K562 (cell line): ENCODE measurements at regions not wholly inside any gene's neighbourhood (a gene's known extent, or its start where the extent isn't known, plus 50 kb on each side); places are given as distances from the start of the nearest gene placed in this dataset.

Source experiments
- ATAC-seq: fragments of 200-7000 bp; cut with Tn5 transposase; 3 replicates; pipeline ENCODE4 v1.9.1; 2020; ENCODE audit warnings: moderate library complexity
- BruUV-seq: library from RNA; stranded (reverse); fragments of 400-500 nt; replicated peaks from 2 replicates; lab custom pipeline; 2021; lab: Mats Ljungman, UMichigan
- CTCF ChIA-PET: fragments of 300-600 bp; formaldehyde crosslinking; extraction: SDS; loops from one replicate; lab custom pipeline; 2021; ENCODE audit warnings: low intra/inter-chr PET ratio; lab: Yijun Ruan, JAX
- POLR2A ChIA-PET: fragments of 300-600, 350-650 bp; sonication (Branson Sonifier 250); formaldehyde crosslinking; extraction: SDS; loops from one replicate; lab custom pipeline; 2021; ENCODE audit warnings: antibody characterized with exemption, inconsistent platforms; lab: Yijun Ruan, JAX
- DNase-seq, 4 experiments: peaks; one replicate each; pipeline versions ENCODE4 v3.0.0 to v3.0.0-alpha.2; 2011 to 2018; ENCODE audit warnings: low spot score in 3 of 4, mixed read lengths in 3 of 4; ENCODE audit errors: extremely low read depth in 1 of 4
- FAIRE-seq: peaks from 2 replicates; lab custom pipeline; 2011; peaks lifted over from hg19 to GRCh38; lab: Jason Lieb, UNC
- H2AFZ ChIP-seq: 2 replicates; pipeline ENCODE4 v1.6.0; 2011; ENCODE audit warnings: low read depth, low read length, control low read depth, inconsistent platforms
- H3K27ac ChIP-seq: fragments of 200-600 bp; 3 replicates; pipeline ENCODE4 v1.8.0; 2011; ENCODE audit warnings: low read depth, mild to moderate bottlenecking, control low read depth, inconsistent platforms, low read length, moderate library complexity, mixed read lengths; ENCODE audit errors: extremely low read depth
- H3K27me3 ChIP-seq, 2 experiments: fragments of 300-600 bp in 1 of 2; 2 replicates in 1 of 2; 3 replicates in 1 of 2; pipeline versions ENCODE4 v1.6.0 to v1.8.0; 2011; ENCODE audit warnings: inconsistent platforms in 2 of 2, low read length in 2 of 2, mild to moderate bottlenecking in 1 of 2, mixed read lengths in 1 of 2, moderate library complexity in 1 of 2; ENCODE audit not compliant: control insufficient read depth in 2 of 2, insufficient read depth in 2 of 2
- H3K36me3 ChIP-seq: fragments of 300-600 bp; 3 replicates; pipeline ENCODE4 v1.8.0; 2011; ENCODE audit warnings: mild to moderate bottlenecking, low read length, inconsistent platforms; ENCODE audit not compliant: control insufficient read depth, insufficient read depth
- H3K4me1 ChIP-seq, 2 experiments: fragments of 200-600 bp in 1 of 2; replicated peaks in 1 of 2; 2 replicates in 1 of 2; 3 replicates in 1 of 2; pipeline versions ENCODE4 v1.5.1 to v1.8.0; 2011; ENCODE audit warnings: inconsistent platforms in 2 of 2, low read length in 2 of 2, mild to moderate bottlenecking in 1 of 2, mixed read lengths in 1 of 2, moderate library complexity in 1 of 2; ENCODE audit not compliant: control insufficient read depth in 2 of 2, insufficient read depth in 2 of 2
- H3K4me2 ChIP-seq: 2 replicates; pipeline ENCODE4 v1.6.1; 2011; ENCODE audit warnings: low read length, control low read depth, inconsistent platforms, mixed read lengths; ENCODE audit not compliant: insufficient read depth
- H3K4me3 ChIP-seq: fragments of 200-600 bp; sonication (generic), shearing (Covaris generic); 2 replicates; pipeline ENCODE4 v1.5.1; 2016; ENCODE audit warnings: control low read depth, inconsistent platforms
- H3K79me2 ChIP-seq: fragments of 200-600 bp; 3 replicates; pipeline ENCODE4 v1.8.0; 2011; ENCODE audit warnings: low read length, inconsistent platforms; ENCODE audit not compliant: control insufficient read depth, insufficient read depth
- H3K9ac ChIP-seq, 2 experiments: 2 replicates each; pipeline versions ENCODE4 v1.6.0 to v1.6.1; 2011; ENCODE audit warnings: low read depth in 2 of 2, low read length in 2 of 2, control low read depth in 1 of 2, inconsistent platforms in 1 of 2, mild to moderate bottlenecking in 1 of 2, mixed read lengths in 1 of 2; ENCODE audit not compliant: insufficient read depth in 1 of 2
- H3K9me1 ChIP-seq: one replicate; pipeline ENCODE4 v1.6.0; 2011; ENCODE audit warnings: inconsistent platforms, mild to moderate bottlenecking, low read length, moderate library complexity; ENCODE audit not compliant: control insufficient read depth, insufficient read depth
- H3K9me3 ChIP-seq: replicated peaks from 2 replicates; pipeline ENCODE4 v1.5.1; 2011; ENCODE audit warnings: low read depth, low read length, inconsistent platforms; ENCODE audit not compliant: control insufficient read depth, insufficient read depth
- H4K20me1 ChIP-seq: replicated peaks from 2 replicates; pipeline ENCODE4 v1.6.1; 2011; ENCODE audit warnings: low read length, inconsistent platforms, mixed read lengths; ENCODE audit not compliant: control insufficient read depth, insufficient read depth
- ATF3 ChIP-seq, 2 experiments: fragments of 450-650 bp in 1 of 2; sonication (generic) in 1 of 2; formaldehyde crosslinking in 1 of 2; IDR thresholded peaks in 1 of 2; conservative IDR thresholded peaks in 1 of 2; 2 replicates each; pipeline versions ENCODE4 v1.6.1 to v1.8.1; 2016 to 2023; ENCODE audit warnings: mild to moderate bottlenecking in 2 of 2, moderate library complexity in 2 of 2, inconsistent platforms in 1 of 2, missing genetic modification reagents in 1 of 2
- CEBPB ChIP-seq: fragments of 450-650 bp; IDR thresholded peaks from 2 replicates; pipeline ENCODE4 v1.6.1; 2016; ENCODE audit warnings: missing genetic modification characterization, missing compliant biosample characterization
- CREB5 ChIP-seq: fragments of 250-450 bp; sonication (Bioruptor Pico); IDR thresholded peaks from 2 replicates; pipeline ENCODE4 v1.5.0; 2020; ENCODE audit warnings: mild to moderate bottlenecking
- GTF2F1 ChIP-seq: IDR thresholded peaks from 2 replicates; pipeline ENCODE4 v1.6.1; 2011; ENCODE audit warnings: low read depth, low read length, improper control_type of control experiment
- MAZ ChIP-seq, 2 experiments: fragments of 450-650 bp in 1 of 2; sonication (generic) in 1 of 2; formaldehyde crosslinking; IDR thresholded peaks in 1 of 2; conservative IDR thresholded peaks in 1 of 2; 2 replicates each; pipeline versions ENCODE4 v1.4.0 to v1.5.0; 2020; ENCODE audit warnings: mild to moderate bottlenecking in 1 of 2, missing genetic modification reagents in 1 of 2
- MCM3 ChIP-seq: fragments of 450-650 bp; IDR thresholded peaks from 2 replicates; pipeline ENCODE4 v1.6.1; 2016
- MYC ChIP-seq, 2 experiments: fragments of 250-450 bp in 1 of 2; sonication (Bioruptor Pico) in 1 of 2; IDR thresholded peaks; 2 replicates each; pipeline versions ENCODE4 v1.5.1 to v1.6.1; 2012 to 2021; ENCODE audit warnings: low read depth in 2 of 2, borderline replicate concordance in 1 of 2, improper control_type of control experiment in 1 of 2, low read length in 1 of 2, mild to moderate bottlenecking in 1 of 2, moderate library complexity in 1 of 2
- TEAD4 ChIP-seq, 2 experiments: sonication (generic) in 1 of 2; formaldehyde crosslinking in 1 of 2; IDR thresholded peaks; 2 replicates each; pipeline versions ENCODE4 v1.6.1 to v1.8.0; 2012 to 2022; ENCODE audit warnings: borderline replicate concordance in 1 of 2, inconsistent platforms in 1 of 2, low read length in 1 of 2, mild to moderate bottlenecking in 1 of 2, missing genetic modification reagents in 1 of 2
- ZKSCAN3 ChIP-seq: fragments of 250-450 bp; sonication (Bioruptor Pico); IDR thresholded peaks from 2 replicates; pipeline ENCODE4 v1.4.0; 2020
- ZNF165 ChIP-seq: fragments of 250-450 bp; sonication (Bioruptor Pico); IDR thresholded peaks from 2 replicates; pipeline ENCODE4 v1.4.0; 2020; ENCODE audit warnings: borderline replicate concordance
- ZNF217 ChIP-seq: sonication (generic); formaldehyde crosslinking; IDR thresholded peaks from 2 replicates; pipeline ENCODE4 v1.8.0; 2022; ENCODE audit warnings: mild to moderate bottlenecking, missing genetic modification reagents
- WGBS: fragments of 100-300 bp; shearing (Covaris generic); methylation state at CpG from one replicate; pipeline ENCODE4 v1.1.6; 2016; ENCODE audit warnings: low coverage, mixed read lengths; ENCODE audit not compliant: insufficient coverage; ENCODE audit errors: missing lambda C conversion rate; 5-methylcytosine and 5-hydroxymethylcytosine counted together
- in situ Hi-C: fragments of 300-500 bp; cut with MboI; formaldehyde crosslinking; loops from 4 replicates; pipeline ENCODE4 v1.15.0; 2018; ENCODE audit warnings: inconsistent platforms, mixed read lengths
- intact Hi-C: fragments of 100-400 bp; cut with micrococcal nuclease; formaldehyde crosslinking; loops from 2 replicates; pipeline ENCODE4 v1.14.2; 2022

GRCh38 chr3:197376020-197376419 lies 77.6 kb upstream of the DLG1 start:
- Histone ChIP-seq H3K4me3 (no peak overlapping the region), H3K4me1 (peaks cover 6 to 8% of the 10 kb centered on the region in 2 experiments; a peak in 3 of 5 replicates), H3K79me2 (no peaks in the 10 kb centered on the region), H3K9me3 (no peaks in the 10 kb centered on the region), H2AFZ (no peak overlapping the region), H3K27ac (no peak overlapping the region), H3K36me3 (no peaks in the 10 kb centered on the region), H3K9me1 (no peaks in the 10 kb centered on the region), H3K27me3 (peaks cover 52 to 67% of the 10 kb centered on the region in 2 experiments), H4K20me1 (no peaks in the 10 kb centered on the region), H3K9ac (no peak overlapping the region), H3K4me2 (no peak overlapping the region)
- ChIA-PET CTCF (interaction anchor here (0.7 kb wide), 1 partner anchor 22 kb away, joined by 3 read pairs; no protein-coding TSS in a partner anchor), POLR2A (interaction anchor here (0.6 to 0.9 kb wide), 2 partner anchors 11 to 90 kb away, joined by 3 to 4 read pairs; no protein-coding TSS in a partner anchor)
- WGBS, result 9% methylated on average over 4 of the region's 4 CpGs
- in situ Hi-C loops (no loop called here), intact Hi-C loops (loop anchor here (10.0 kb wide), 1 partner anchor 121 kb away; no protein-coding TSS in a partner anchor)
- BruUV-seq, result no TSS peak
- no peak for ATAC-seq
- no peak for FAIRE-seq
- TF ChIP-seq TEAD4 (IDR thresholded peaks at IDR 0.05; ENCODE audit: low read length) (peak; percentile 14; the same call in 1 of the 2 replicates), TEAD4 (CRISPR knock-in tag; IDR thresholded peaks at IDR 0.05; ENCODE audit: borderline replicate concordance) (no peak), ZKSCAN3 (no peak)
- DNase-seq, result no peak

DNA sequence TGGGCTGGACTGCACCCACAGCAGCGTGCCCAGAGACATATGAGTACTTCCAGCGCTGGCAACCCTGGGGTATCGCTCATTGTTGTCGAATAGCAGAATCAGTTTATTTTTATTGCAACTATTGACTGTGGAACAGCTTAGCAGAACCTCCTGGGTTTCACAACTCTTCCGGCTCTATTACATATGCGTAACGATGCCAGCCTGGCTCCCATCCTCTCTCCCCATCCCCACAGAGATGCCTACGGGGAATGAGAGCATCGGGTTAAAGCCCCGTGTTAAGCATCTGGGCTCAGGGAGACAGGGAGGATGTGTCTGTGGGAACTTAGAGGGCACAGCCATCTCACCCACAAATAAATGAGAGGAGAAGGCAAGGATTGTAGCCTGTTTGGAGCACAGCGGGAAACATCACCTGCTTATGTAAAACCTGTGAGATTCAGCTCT lies 76.6 kb upstream of the DLG1 start:
- in situ Hi-C loops, result no loop called here
- FAIRE-seq, result no peak

More for the DNA sequence above, 76.6 kb upstream of the DLG1 start:
- 11% methylated on average over 11 of the region's 11 CpGs for WGBS
- intact Hi-C loops, result loop anchor here (10.0 kb wide), 1 partner anchor 120 kb away; no protein-coding TSS in a partner anchor
- ChIA-PET POLR2A (interaction anchor here (0.7 to 0.9 kb wide), 2 partner anchors 8 to 10 kb away, joined by 3 to 4 read pairs; no protein-coding TSS in a partner anchor), CTCF (no interaction called here)
- Histone ChIP-seq H3K4me2 (no peak overlapping the region), H3K9ac (no peak overlapping the region), H3K79me2 (no peaks in the 10 kb centered on the region), H3K27ac (no peak overlapping the region), H3K4me3 (no peak overlapping the region), H3K9me1 (no peaks in the 10 kb centered on the region), H3K9me3 (no peaks in the 10 kb centered on the region), H3K36me3 (no peaks in the 10 kb centered on the region), H3K27me3 (peaks cover 55 to 69% of the 10 kb centered on the region in 2 experiments), H4K20me1 (no peaks in the 10 kb centered on the region; the same call in 1 of the 2 replicates), H3K4me1 (peaks cover 6 to 8% of the 10 kb centered on the region in 2 experiments; a peak in 3 of 5 replicates), H2AFZ (no peak overlapping the region)
- ATAC-seq (no peak), DNase-seq (no peak)
- BruUV-seq, result no TSS peak
- TF ChIP-seq GTF2F1 (no peak), ATF3 (IDR thresholded peaks at IDR 0.05) (no peak), ATF3 (CRISPR knock-in tag; conservative IDR thresholded peaks at IDR 0.05) (no peak), MAZ (CRISPR knock-in tag; conservative IDR thresholded peaks at IDR 0.05 in 1 of 2, IDR thresholded peaks at IDR 0.05 in 1 of 2) (no peak), CREB5 (no peak), CEBPB (tag) (no peak), MYC (IDR thresholded peaks at IDR 0.05; ENCODE audit: low read depth, low read length) (no peak), MYC (CRISPR knock-in tag; IDR thresholded peaks at IDR 0.05; ENCODE audit: borderline replicate concordance, low read depth) (no peak), ZNF165 (CRISPR knock-in tag) (no peak), MCM3 (no peak), ZNF217 (no peak)
